Ishikawa (cell line): ENCODE measurements at regions not wholly inside any gene's neighbourhood (a gene's known extent, or its start where the extent isn't known, plus 50 kb on each side); places are given as distances from the start of the nearest gene placed in this dataset.

Source experiments
- CEBPB ChIP-seq: IDR thresholded peaks from 2 replicates; pipeline ENCODE4 v1.6.1; 2012
- CREB1 ChIP-seq: IDR thresholded peaks from 2 replicates; pipeline ENCODE4 v1.6.1; 2012; ENCODE audit warnings: low read depth
- EGR1 ChIP-seq: IDR thresholded peaks from 2 replicates; pipeline ENCODE4 v1.6.1; 2012
- EP300 ChIP-seq: IDR thresholded peaks from 2 replicates; pipeline ENCODE4 v1.6.1; 2012; ENCODE audit warnings: borderline replicate concordance
- FOXM1 ChIP-seq: IDR thresholded peaks from 2 replicates; pipeline ENCODE4 v1.6.1; 2012; ENCODE audit warnings: low read depth, borderline replicate concordance
- MAX ChIP-seq: IDR thresholded peaks from 2 replicates; pipeline ENCODE4 v1.6.1; 2012
- NFIC ChIP-seq: IDR thresholded peaks from 2 replicates; pipeline ENCODE4 v1.6.1; 2012
- RAD21 ChIP-seq: IDR thresholded peaks from 2 replicates; pipeline ENCODE4 v1.6.1; 2012; ENCODE audit warnings: low read depth
- REST ChIP-seq: IDR thresholded peaks from 2 replicates; pipeline ENCODE4 v1.6.1; 2012; ENCODE audit warnings: low read depth, mild to moderate bottlenecking
- TAF1 ChIP-seq: IDR thresholded peaks from 2 replicates; pipeline ENCODE4 v1.6.1; 2012; ENCODE audit warnings: low read depth, mild to moderate bottlenecking
- TCF12 ChIP-seq: IDR thresholded peaks from 2 replicates; pipeline ENCODE4 v1.6.1; 2012; ENCODE audit warnings: low read depth
- TEAD4 ChIP-seq: IDR thresholded peaks from 2 replicates; pipeline ENCODE4 v1.6.1; 2012
- USF1 ChIP-seq: IDR thresholded peaks from 2 replicates; pipeline ENCODE4 v1.6.1; 2012
- YY1 ChIP-seq: IDR thresholded peaks from 2 replicates; pipeline ENCODE4 v1.6.1; 2012; ENCODE audit warnings: low read depth
- ZBTB7A ChIP-seq: IDR thresholded peaks from 2 replicates; pipeline ENCODE4 v1.6.1; 2012; ENCODE audit warnings: low read depth

GRCh38 chr21:21734088-21734487 is 735.9 kb downstream of the NCAM2 start:
- no peak for TF ChIP-seq YY1
- no peak for TF ChIP-seq EP300
- TF ChIP-seq TCF12 = no peak
- no peak for TF ChIP-seq RAD21
- TF ChIP-seq CEBPB = no peak
- TF ChIP-seq TEAD4 = no peak
- no peak for TF ChIP-seq NFIC
- TF ChIP-seq REST = no peak
- TF ChIP-seq ZBTB7A = no peak
- TF ChIP-seq CREB1 = no peak
- TF ChIP-seq FOXM1 = no peak
- no peak for TF ChIP-seq MAX
- no peak for TF ChIP-seq EGR1

- TF ChIP-seq ZBTB7A (no peak), EGR1 (no peak), YY1 (no peak), CREB1 (no peak), EP300 (no peak), USF1 (no peak), TAF1 (no peak), NFIC (no peak), RAD21 (no peak), FOXM1 (no peak), TCF12 (no peak), CEBPB (no peak), TEAD4 (no peak), MAX (no peak), REST (no peak)
These were observed 739.0 kb downstream of the NCAM2 start for GRCh38 chr21:21737186-21737585.

GRCh38 chr21:21740207-21740606 is 742.0 kb downstream of the NCAM2 start:
- TF ChIP-seq NFIC = no peak
- TF ChIP-seq CEBPB = no peak
- no peak for TF ChIP-seq USF1
- TF ChIP-seq REST = no peak
- no peak for TF ChIP-seq MAX
- no peak for TF ChIP-seq FOXM1
- TF ChIP-seq TEAD4 = no peak
- TF ChIP-seq YY1 = no peak
- TF ChIP-seq CREB1 = no peak
- no peak for TF ChIP-seq EGR1

GRCh38 chr21:21750124-21750825 is 752.1 kb downstream of the NCAM2 start:
- TF ChIP-seq TAF1 (no peak), YY1 (no peak), NFIC (no peak), FOXM1 (no peak), TEAD4 (no peak), ZBTB7A (no peak), EGR1 (no peak), USF1 (no peak), RAD21 (no peak), EP300 (no peak), CEBPB (no peak), TCF12 (no peak), MAX (no peak), REST (no peak), CREB1 (no peak)
